NCI-H1436 treated with DMSO at 0.1 percent for 48 hours (cell line): ENCODE measurements at regions not wholly inside any gene's neighbourhood (a gene's known extent, or its start where the extent isn't known, plus 50 kb on each side); places are given as distances from the start of the nearest gene placed in this dataset.

ENCODE experiments used
- DNase-seq: peaks from one replicate; lab custom pipeline; 2025; lab: John Stamatoyannopoulos, UW

- DNase-seq, result no peak
Measured at GRCh38 chr2:22238967-22239366, 1115.2 kb downstream of the TDRD15 start.

GRCh38 chr2:22247466-22247865 lies 1123.7 kb downstream of the TDRD15 start:
- no peak for DNase-seq

GRCh38 chr2:22248851-22249250 lies 1125.1 kb downstream of the TDRD15 start:
- DNase-seq, result no peak

- DNase-seq, result no peak
Measured at GRCh38 chr2:22253171-22253570, 1129.4 kb downstream of the TDRD15 start.

GRCh38 chr2:22261165-22261564 lies 1123.8 kb upstream of the KLHL29 start:
- no peak for DNase-seq

GRCh38 chr2:22270341-22270740 lies 1114.6 kb upstream of the KLHL29 start:
- DNase-seq, result no peak

GRCh38 chr2:22273853-22274252 lies 1111.1 kb upstream of the KLHL29 start:
- DNase-seq, result no peak

- no peak for DNase-seq
Measured at GRCh38 chr2:22274661-22275060, 1110.3 kb upstream of the KLHL29 start.

- DNase-seq, result no peak
Measured at GRCh38 chr2:22276696-22277095, 1108.3 kb upstream of the KLHL29 start.

- no peak for DNase-seq
Measured at GRCh38 chr2:22279541-22279940, 1105.4 kb upstream of the KLHL29 start.

- DNase-seq, result no peak
Measured at GRCh38 chr2:22281033-22281432, 1103.9 kb upstream of the KLHL29 start.

- DNase-seq, result no peak
Measured at GRCh38 chr2:22282220-22282619, 1102.8 kb upstream of the KLHL29 start.

GRCh38 chr2:22282916-22283315 lies 1102.1 kb upstream of the KLHL29 start:
- DNase-seq, result no peak

GRCh38 chr2:22283436-22283835 lies 1101.5 kb upstream of the KLHL29 start:
- DNase-seq, result no peak

- no peak for DNase-seq
Measured at GRCh38 chr2:22290302-22290701, 1094.7 kb upstream of the KLHL29 start.

- DNase-seq, result no peak
Measured at GRCh38 chr2:22290909-22291473, 1094.0 kb upstream of the KLHL29 start.

- DNase-seq, result no peak
Measured at GRCh38 chr2:22301228-22301627, 1083.8 kb upstream of the KLHL29 start.

GRCh38 chr2:22326250-22326649 lies 1058.7 kb upstream of the KLHL29 start:
- no peak for DNase-seq

- DNase-seq, result no peak
Measured at GRCh38 chr2:22329211-22330154, 1055.5 kb upstream of the KLHL29 start.

GRCh38 chr2:22336414-22336813 lies 1048.6 kb upstream of the KLHL29 start:
- DNase-seq, result no peak

- no peak for DNase-seq
Measured at GRCh38 chr2:22340716-22341115, 1044.3 kb upstream of the KLHL29 start.

- DNase-seq, result no peak
Measured at GRCh38 chr2:22347306-22347705, 1037.7 kb upstream of the KLHL29 start.

- DNase-seq, result no peak
Measured at GRCh38 chr2:22350621-22351020, 1034.4 kb upstream of the KLHL29 start.
